ENCODE measurements at regions not wholly inside any gene's neighbourhood (a gene's known extent, or its start where the extent isn't known, plus 50 kb on each side); places are given as distances from the start of the nearest gene placed in this dataset.
A peak's percentile ranks its signal among the peaks of the same experiment; 100 is the strongest.

GRCh38 chr2:147046473-147046872, 798.4 kb upstream of the ACVR2A start:
- no peak for DNase-seq (ENCODE audit: low spot score in 2 of 2)
- Histone ChIP-seq H3K27ac (no peak overlapping the region), H3K4me1 (peaks cover 8% of the 10 kb centered on the region), H3K4me3 (no peak overlapping the region), H3K36me3 (no peaks in the 10 kb centered on the region), H3K27me3 (no peaks in the 10 kb centered on the region), H3K9me3 (no peaks in the 10 kb centered on the region)
- WGBS: 77% methylated on average over 4 of the region's 4 CpGs
- TF ChIP-seq POLR2A (IDR thresholded peaks at IDR 0.05): no peak
- TF ChIP-seq CTCF (IDR thresholded peaks at IDR 0.05): no peak
- TF ChIP-seq POLR2AphosphoS5 (IDR thresholded peaks at IDR 0.05): no peak
- TF ChIP-seq EP300 (IDR thresholded peaks at IDR 0.05): no peak

GRCh38 chr2:147045113-147045512, 799.7 kb upstream of the ACVR2A start:
- Histone ChIP-seq H3K4me1 (no peaks in the 10 kb centered on the region), H3K36me3 (no peaks in the 10 kb centered on the region), H3K9me3 (no peaks in the 10 kb centered on the region), H3K27me3 (no peaks in the 10 kb centered on the region), H3K4me3 (no peak overlapping the region), H3K27ac (no peak overlapping the region)
- DNase-seq (ENCODE audit: low spot score in 2 of 2): no peak
- TF ChIP-seq EP300 (IDR thresholded peaks at IDR 0.05) (no peak), POLR2AphosphoS5 (IDR thresholded peaks at IDR 0.05) (no peak), CTCF (IDR thresholded peaks at IDR 0.05) (peak in 1 of 2 donors; percentile 59), POLR2A (IDR thresholded peaks at IDR 0.05) (no peak)
- WGBS: 62% methylated on average over 2 of the region's 2 CpGs

- TF ChIP-seq POLR2A (IDR thresholded peaks at IDR 0.05) (no peak), CTCF (IDR thresholded peaks at IDR 0.05) (no peak), EP300 (IDR thresholded peaks at IDR 0.05) (no peak), POLR2AphosphoS5 (IDR thresholded peaks at IDR 0.05) (no peak)
- WGBS: 97% methylated on average over 1 of the region's 1 CpG
- no peaks in the 10 kb centered on the region for H3K27me3 ChIP-seq
- H3K4me1 ChIP-seq: no peaks in the 10 kb centered on the region
- H3K4me3 ChIP-seq: no peak overlapping the region
- H3K9me3 ChIP-seq: no peaks in the 10 kb centered on the region
- DNase-seq (ENCODE audit: low spot score in 2 of 2): no peak
- H3K27ac ChIP-seq: no peak overlapping the region
- no peaks in the 10 kb centered on the region for H3K36me3 ChIP-seq
Measured at GRCh38 chr2:147041121-147041494, 803.7 kb upstream of the ACVR2A start.

GRCh38 chr2:147040298-147041120, 804.3 kb upstream of the ACVR2A start:
- no peaks in the 10 kb centered on the region for H3K36me3 ChIP-seq
- no peak for TF ChIP-seq POLR2AphosphoS5 (IDR thresholded peaks at IDR 0.05)
- no peak for TF ChIP-seq CTCF (IDR thresholded peaks at IDR 0.05)
- TF ChIP-seq EP300 (IDR thresholded peaks at IDR 0.05): no peak
- TF ChIP-seq POLR2A (IDR thresholded peaks at IDR 0.05): no peak
- WGBS: 63% methylated on average over 1 of the region's 1 CpG
- DNase-seq (ENCODE audit: low spot score in 2 of 2): no peak
- no peaks in the 10 kb centered on the region for H3K9me3 ChIP-seq
- no peak overlapping the region for H3K27ac ChIP-seq
- H3K4me3 ChIP-seq: no peak overlapping the region
- H3K27me3 ChIP-seq: no peaks in the 10 kb centered on the region
- no peaks in the 10 kb centered on the region for H3K4me1 ChIP-seq

- Histone ChIP-seq H3K27me3 (no peaks in the 10 kb centered on the region), H3K27ac (no peak overlapping the region), H3K36me3 (no peaks in the 10 kb centered on the region), H3K4me1 (no peaks in the 10 kb centered on the region), H3K9me3 (no peaks in the 10 kb centered on the region), H3K4me3 (no peak overlapping the region)
- no peak for TF ChIP-seq CTCF (IDR thresholded peaks at IDR 0.05)
- TF ChIP-seq POLR2AphosphoS5 (IDR thresholded peaks at IDR 0.05): no peak
- TF ChIP-seq EP300 (IDR thresholded peaks at IDR 0.05): no peak
- TF ChIP-seq POLR2A (IDR thresholded peaks at IDR 0.05): no peak
- 94% methylated on average over 3 of the region's 3 CpGs for WGBS
- DNase-seq (ENCODE audit: low spot score in 2 of 2): no peak
Measured at GRCh38 chr2:147037048-147037447, 807.8 kb upstream of the ACVR2A start.

All from suprapubic skin (tissue), 4 donors.